Testis (tissue), 2 donors: ENCODE measurements at regions not wholly inside any gene's neighbourhood (a gene's known extent, or its start where the extent isn't known, plus 50 kb on each side); places are given as distances from the start of the nearest gene placed in this dataset.

Experiments used
- POLR2A ChIP-seq: fragments of 450-650 bp; IDR thresholded peaks from one replicate; pipeline ENCODE4 v1.6.1; 2017; ENCODE audit warnings: antibody characterized with exemption, mild to moderate bottlenecking, moderate library complexity
- TF ChIP-seq, protein P1 (sequence below), 3 experiments: fragments of 450-650 bp in 2 of 3; fragments of 200-600 bp in 1 of 3; sonication (generic) in 1 of 3; IDR thresholded peaks; one replicate each; pipeline ENCODE4 v1.5.1; 2016 to 2019; ENCODE audit warnings: antibody characterized with exemption in 3 of 3, mild to moderate bottlenecking in 2 of 3, moderate library complexity in 1 of 3

- TF ChIP-seq, protein P1, sequence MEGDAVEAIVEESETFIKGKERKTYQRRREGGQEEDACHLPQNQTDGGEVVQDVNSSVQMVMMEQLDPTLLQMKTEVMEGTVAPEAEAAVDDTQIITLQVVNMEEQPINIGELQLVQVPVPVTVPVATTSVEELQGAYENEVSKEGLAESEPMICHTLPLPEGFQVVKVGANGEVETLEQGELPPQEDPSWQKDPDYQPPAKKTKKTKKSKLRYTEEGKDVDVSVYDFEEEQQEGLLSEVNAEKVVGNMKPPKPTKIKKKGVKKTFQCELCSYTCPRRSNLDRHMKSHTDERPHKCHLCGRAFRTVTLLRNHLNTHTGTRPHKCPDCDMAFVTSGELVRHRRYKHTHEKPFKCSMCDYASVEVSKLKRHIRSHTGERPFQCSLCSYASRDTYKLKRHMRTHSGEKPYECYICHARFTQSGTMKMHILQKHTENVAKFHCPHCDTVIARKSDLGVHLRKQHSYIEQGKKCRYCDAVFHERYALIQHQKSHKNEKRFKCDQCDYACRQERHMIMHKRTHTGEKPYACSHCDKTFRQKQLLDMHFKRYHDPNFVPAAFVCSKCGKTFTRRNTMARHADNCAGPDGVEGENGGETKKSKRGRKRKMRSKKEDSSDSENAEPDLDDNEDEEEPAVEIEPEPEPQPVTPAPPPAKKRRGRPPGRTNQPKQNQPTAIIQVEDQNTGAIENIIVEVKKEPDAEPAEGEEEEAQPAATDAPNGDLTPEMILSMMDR (IDR thresholded peaks at IDR 0.05), result no peak
- TF ChIP-seq POLR2A, result no peak
These were observed 506.6 kb downstream of the RNF144B start for GRCh38 chr6:18893540-18894269.
